AG10803 (cell line): ENCODE measurements at regions not wholly inside any gene's neighbourhood (a gene's known extent, or its start where the extent isn't known, plus 50 kb on each side); places are given as distances from the start of the nearest gene placed in this dataset.

Experiments
- DNase-seq: peaks from one replicate; pipeline ENCODE4 v3.0.0; 2010; ENCODE audit warnings: low read depth
- H3K4me3 ChIP-seq: 2 replicates; pipeline ENCODE4 v1.5.1; 2011; ENCODE audit warnings: mild to moderate bottlenecking, low read length, control low read depth
- CTCF ChIP-seq: conservative IDR thresholded peaks from 2 replicates; pipeline ENCODE4 v1.5.1; 2011; ENCODE audit warnings: mild to moderate bottlenecking, low read length, control low read depth, inconsistent platforms

DNA sequence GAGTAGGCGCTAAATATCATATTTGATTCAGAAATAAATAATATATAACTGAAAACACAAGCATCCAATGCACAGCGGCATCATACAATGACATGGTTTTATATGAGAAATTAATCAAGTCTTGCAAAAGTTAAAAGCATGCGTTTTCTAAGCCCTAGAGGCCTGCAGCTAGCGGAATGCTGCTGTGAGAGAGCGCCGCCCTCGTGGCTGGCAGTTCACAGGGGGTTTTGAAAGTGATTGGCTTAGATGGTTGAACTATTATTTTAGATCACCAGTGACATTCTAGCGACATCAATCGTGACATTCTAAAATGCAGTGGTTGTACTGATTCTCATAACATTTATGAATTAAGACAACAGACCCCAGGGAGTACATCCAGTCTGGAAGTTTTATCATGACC is 235.2 kb upstream of the MGMT start:
- H3K4me3 ChIP-seq, result no peak overlapping the region
- DNase-seq, result no peak
- TF ChIP-seq CTCF, result no peak

GRCh38 chr10:129233351-129234148 is 233.5 kb upstream of the MGMT start:
- H3K4me3 ChIP-seq, result no peak overlapping the region
- TF ChIP-seq CTCF, result no peak
- no peak for DNase-seq

DNA sequence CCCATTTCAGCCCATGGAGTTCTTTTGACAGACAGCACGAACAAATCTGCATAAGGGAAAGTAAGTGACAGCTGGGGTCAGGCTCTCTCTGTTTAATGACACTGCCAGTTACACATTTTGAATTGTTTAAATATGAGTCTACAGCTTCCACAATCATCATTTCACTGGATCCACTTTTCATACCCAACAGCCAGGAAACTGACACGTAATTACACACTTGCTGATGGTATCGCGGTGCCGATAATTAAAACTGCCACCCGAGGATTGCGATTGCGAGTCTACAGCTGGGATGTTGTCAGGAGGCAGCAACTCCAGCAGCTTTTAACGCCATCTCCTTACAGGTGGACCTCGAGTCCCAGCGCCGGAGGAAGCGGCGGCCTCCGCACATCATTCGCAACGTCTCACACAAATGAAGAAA is 230.8 kb upstream of the MGMT start:
- TF ChIP-seq CTCF, result no peak
- DNase-seq, result no peak
- H3K4me3 ChIP-seq, result no peak overlapping the region

DNA sequence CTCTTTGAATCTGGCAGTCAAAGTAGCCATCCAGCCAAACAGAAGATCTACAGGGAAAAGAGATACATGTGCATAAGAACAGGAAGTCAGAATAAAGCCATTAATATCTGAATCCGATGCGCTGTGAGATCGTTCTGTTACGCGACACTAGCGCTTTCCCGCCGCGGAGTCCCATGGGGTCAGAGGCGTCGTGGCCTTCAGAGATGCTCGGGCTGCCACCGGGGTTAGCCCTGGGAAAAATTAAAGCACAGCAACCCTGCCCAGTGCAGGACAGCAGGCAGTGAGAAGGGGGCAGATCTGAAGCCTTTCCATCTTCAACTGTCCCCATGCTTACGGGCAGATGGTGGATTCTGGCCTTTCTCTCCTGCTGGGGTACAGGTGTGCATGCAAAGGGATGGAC is 225.6 kb upstream of the MGMT start:
- no peak for TF ChIP-seq CTCF
- no peak for DNase-seq
- no peak overlapping the region for H3K4me3 ChIP-seq

DNA sequence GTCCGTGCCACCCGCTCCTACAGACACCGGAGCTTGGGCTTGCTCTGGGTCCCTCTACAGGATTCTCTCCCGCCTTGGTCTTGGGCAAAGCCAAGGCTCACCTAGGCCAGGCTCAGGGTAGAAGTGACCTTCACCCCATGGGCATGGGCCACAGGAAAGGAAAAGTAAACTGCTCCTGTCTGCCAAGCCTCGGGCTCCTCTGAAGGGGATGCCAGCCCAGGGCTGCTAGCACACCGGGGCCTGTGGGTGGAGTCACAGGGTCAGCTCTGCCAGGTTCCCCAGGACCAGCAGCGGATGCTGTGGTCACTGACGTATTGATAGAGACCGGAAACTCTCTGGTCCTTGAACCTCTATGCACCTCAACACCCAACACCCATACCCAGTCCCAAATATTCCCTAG is 222.7 kb upstream of the MGMT start:
- no peak for TF ChIP-seq CTCF
- no peak for DNase-seq
- H3K4me3 ChIP-seq, result no peak overlapping the region

- DNase-seq, result no peak
- TF ChIP-seq CTCF, result no peak
- H3K4me3 ChIP-seq, result no peak overlapping the region
These were observed 222.3 kb upstream of the MGMT start for GRCh38 chr10:129244757-129245156.

GRCh38 chr10:129253161-129253864 is 213.7 kb upstream of the MGMT start:
- TF ChIP-seq CTCF, result no peak
- H3K4me3 ChIP-seq, result no peak overlapping the region
- DNase-seq, result no peak
